T-helper 1 cell treated with Interleukin-12 subunit alpha and Interleukin-12 subunit beta and Interleukin-4 antibody, amounts not matched to agents 30 μg/mL and 1 μg/mL, for 36 hours (primary cell): ENCODE measurements at regions not wholly inside any gene's neighbourhood (a gene's known extent, or its start where the extent isn't known, plus 50 kb on each side); places are given as distances from the start of the nearest gene placed in this dataset.

Experiments used
- H3K27ac Mint-ChIP-seq: one replicate; pipeline ENCODE4 v1.8.0; 2021; ENCODE audit warnings: mild to moderate bottlenecking, mixed read lengths
- H3K27me3 Mint-ChIP-seq: one replicate; pipeline ENCODE4 v1.8.0; 2021; ENCODE audit warnings: low read depth, mixed read lengths
- H3K36me3 Mint-ChIP-seq: one replicate; pipeline ENCODE4 v1.8.0; 2021; ENCODE audit warnings: low read depth, mixed read lengths
- H3K4me1 Mint-ChIP-seq: one replicate; pipeline ENCODE4 v1.8.0; 2021; ENCODE audit warnings: low read depth, mixed read lengths
- H3K4me3 Mint-ChIP-seq: one replicate; pipeline ENCODE4 v1.8.0; 2021; ENCODE audit warnings: mild to moderate bottlenecking, moderate library complexity, mixed read lengths
- H3K9me3 Mint-ChIP-seq: one replicate; pipeline ENCODE4 v1.8.0; 2021; ENCODE audit warnings: mixed read lengths

- no peaks in the 10 kb centered on the region for H3K36me3 Mint-ChIP-seq
- peaks cover 3% of the 10 kb centered on the region for H3K9me3 Mint-ChIP-seq
- no peaks in the 10 kb centered on the region for H3K4me1 Mint-ChIP-seq
- no peak overlapping the region for H3K27ac Mint-ChIP-seq
- H3K27me3 Mint-ChIP-seq = no peaks in the 10 kb centered on the region
- H3K4me3 Mint-ChIP-seq = no peak overlapping the region
These were observed 1034.6 kb upstream of the C9orf72 start for GRCh38 chr9:28607843-28608242.

GRCh38 chr9:28610339-28610738 is 1037.1 kb upstream of the C9orf72 start:
- H3K4me3 Mint-ChIP-seq = no peak overlapping the region
- H3K36me3 Mint-ChIP-seq = no peaks in the 10 kb centered on the region
- H3K27ac Mint-ChIP-seq = no peak overlapping the region
- no peaks in the 10 kb centered on the region for H3K27me3 Mint-ChIP-seq
- H3K9me3 Mint-ChIP-seq = peaks cover 3% of the 10 kb centered on the region
- H3K4me1 Mint-ChIP-seq = no peaks in the 10 kb centered on the region

DNA sequence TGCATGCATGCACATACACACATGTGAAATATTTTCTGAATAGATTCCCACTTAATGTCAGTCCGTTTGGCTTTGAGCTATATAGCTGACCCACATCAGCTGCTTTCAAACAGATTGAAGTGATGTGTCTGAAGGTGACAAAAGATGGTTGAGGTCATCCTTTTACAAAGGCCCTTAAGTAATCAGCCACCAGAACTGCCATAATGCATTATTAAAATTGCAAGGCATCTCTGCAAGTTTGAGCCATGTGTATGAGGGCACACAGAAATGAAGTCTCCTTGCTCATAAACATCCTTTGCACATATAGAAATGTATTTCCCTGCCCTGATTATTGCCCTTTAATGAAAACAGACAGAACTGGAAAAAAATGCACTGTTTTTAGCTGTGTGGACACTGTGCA is 1043.0 kb upstream of the C9orf72 start:
- Mint-ChIP-seq H3K27ac (no peak overlapping the region), H3K9me3 (no peaks in the 10 kb centered on the region), H3K36me3 (no peaks in the 10 kb centered on the region), H3K27me3 (no peaks in the 10 kb centered on the region), H3K4me3 (no peak overlapping the region), H3K4me1 (no peaks in the 10 kb centered on the region)

DNA sequence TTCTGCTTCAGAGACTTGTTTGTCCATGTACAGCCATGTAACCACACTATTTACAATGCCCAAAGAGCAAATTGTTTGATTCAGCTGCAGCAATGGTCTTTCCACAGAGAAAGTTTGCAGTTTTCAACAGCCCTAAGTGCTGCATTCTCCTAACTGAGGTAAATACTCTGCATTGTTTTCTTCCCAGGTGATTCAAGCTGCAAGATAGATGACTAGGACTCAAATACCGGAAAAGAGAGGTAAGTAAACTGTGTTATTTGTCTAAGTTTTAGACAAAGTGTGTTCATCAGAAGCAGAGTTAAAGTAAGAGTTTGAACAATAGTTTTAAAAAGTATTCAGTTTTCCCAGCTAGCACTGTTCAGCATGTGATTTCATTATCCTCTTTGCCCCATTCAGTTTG is 1046.7 kb upstream of the C9orf72 start:
- Mint-ChIP-seq H3K9me3 (peaks cover 13% of the 10 kb centered on the region), H3K27ac (no peak overlapping the region), H3K36me3 (no peaks in the 10 kb centered on the region), H3K4me3 (no peak overlapping the region), H3K4me1 (no peaks in the 10 kb centered on the region), H3K27me3 (no peaks in the 10 kb centered on the region)

DNA sequence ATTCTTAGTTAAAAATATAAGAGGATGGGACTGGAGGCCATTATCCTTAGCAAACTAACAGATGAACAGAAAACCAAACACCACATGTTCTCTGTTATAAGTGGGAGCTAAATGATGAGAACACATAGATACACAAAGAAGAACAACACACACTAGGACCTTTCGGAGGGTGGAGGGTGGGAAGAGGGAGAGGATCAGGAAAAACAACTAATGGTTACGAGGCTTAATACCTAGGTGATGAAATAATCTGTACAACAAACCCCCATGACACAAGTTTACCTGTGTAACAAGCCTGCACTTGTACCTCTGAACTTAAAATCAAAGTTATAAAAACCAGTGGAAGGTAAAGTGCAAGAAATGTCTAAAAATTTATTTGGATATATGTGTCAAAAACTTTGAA is 1047.4 kb upstream of the C9orf72 start:
- no peaks in the 10 kb centered on the region for H3K36me3 Mint-ChIP-seq
- peaks cover 13% of the 10 kb centered on the region for H3K9me3 Mint-ChIP-seq
- no peaks in the 10 kb centered on the region for H3K4me1 Mint-ChIP-seq
- H3K27me3 Mint-ChIP-seq = no peaks in the 10 kb centered on the region
- H3K27ac Mint-ChIP-seq = no peak overlapping the region
- H3K4me3 Mint-ChIP-seq = no peak overlapping the region

- no peak overlapping the region for H3K4me3 Mint-ChIP-seq
- H3K36me3 Mint-ChIP-seq = no peaks in the 10 kb centered on the region
- H3K4me1 Mint-ChIP-seq = no peaks in the 10 kb centered on the region
- H3K27ac Mint-ChIP-seq = no peak overlapping the region
- H3K9me3 Mint-ChIP-seq = peaks cover 13% of the 10 kb centered on the region
- H3K27me3 Mint-ChIP-seq = no peaks in the 10 kb centered on the region
These were observed 1051.5 kb upstream of the C9orf72 start for GRCh38 chr9:28624771-28625170.

DNA sequence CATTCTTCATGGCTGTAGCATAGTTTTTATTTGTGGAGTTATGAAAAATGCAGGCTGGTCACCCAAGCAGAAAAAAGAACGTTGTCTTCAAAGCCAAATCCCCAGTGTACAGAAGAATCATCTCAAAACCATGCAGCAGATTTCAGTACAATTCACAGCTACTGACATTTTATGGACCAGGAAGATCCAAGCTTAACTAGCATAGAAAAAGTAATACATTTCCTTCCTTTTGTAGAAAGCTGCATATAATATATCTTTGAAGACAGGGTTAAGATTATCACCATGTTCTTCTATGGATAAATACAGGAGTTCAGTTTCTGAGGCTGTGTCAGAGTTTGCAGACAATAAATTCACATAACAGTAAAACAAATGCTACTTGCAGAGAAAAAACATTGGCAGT is 1054.8 kb upstream of the C9orf72 start:
- Mint-ChIP-seq H3K4me1 (no peaks in the 10 kb centered on the region), H3K36me3 (no peaks in the 10 kb centered on the region), H3K27me3 (no peaks in the 10 kb centered on the region), H3K9me3 (peaks cover 17% of the 10 kb centered on the region), H3K4me3 (no peak overlapping the region), H3K27ac (no peak overlapping the region)

- no peak overlapping the region for H3K27ac Mint-ChIP-seq
- H3K9me3 Mint-ChIP-seq = peaks cover 7% of the 10 kb centered on the region
- H3K36me3 Mint-ChIP-seq = no peaks in the 10 kb centered on the region
- no peaks in the 10 kb centered on the region for H3K27me3 Mint-ChIP-seq
- H3K4me3 Mint-ChIP-seq = no peak overlapping the region
- H3K4me1 Mint-ChIP-seq = no peaks in the 10 kb centered on the region
These were observed 1075.4 kb upstream of the C9orf72 start for GRCh38 chr9:28648723-28649122.

DNA sequence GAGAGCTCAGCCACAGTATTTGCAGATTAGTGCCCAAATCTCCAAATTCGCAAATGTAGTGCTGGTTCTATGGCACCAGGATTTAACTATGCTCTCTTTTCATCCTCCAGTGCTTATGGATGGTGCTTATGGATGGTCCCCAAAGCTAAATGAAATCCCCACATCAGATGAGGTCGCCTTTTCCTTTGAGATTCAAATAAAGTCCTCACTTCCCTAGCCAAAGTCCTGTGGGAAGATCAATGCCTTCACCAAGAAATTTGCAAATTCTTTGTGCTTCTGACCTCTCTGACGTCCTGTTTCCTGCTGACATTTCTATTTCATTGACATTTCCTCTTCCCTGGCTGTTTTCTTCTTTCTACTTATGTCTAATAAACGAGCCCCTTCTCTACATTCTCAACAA is 1077.0 kb upstream of the C9orf72 start:
- Mint-ChIP-seq H3K4me3 (no peak overlapping the region), H3K9me3 (no peaks in the 10 kb centered on the region), H3K27ac (no peak overlapping the region), H3K36me3 (no peaks in the 10 kb centered on the region), H3K27me3 (no peaks in the 10 kb centered on the region), H3K4me1 (no peaks in the 10 kb centered on the region)

GRCh38 chr9:28651050-28651722 is 1077.9 kb upstream of the C9orf72 start:
- no peaks in the 10 kb centered on the region for H3K4me1 Mint-ChIP-seq
- no peaks in the 10 kb centered on the region for H3K36me3 Mint-ChIP-seq
- H3K4me3 Mint-ChIP-seq = no peak overlapping the region
- no peaks in the 10 kb centered on the region for H3K27me3 Mint-ChIP-seq
- no peaks in the 10 kb centered on the region for H3K9me3 Mint-ChIP-seq
- H3K27ac Mint-ChIP-seq = no peak overlapping the region

DNA sequence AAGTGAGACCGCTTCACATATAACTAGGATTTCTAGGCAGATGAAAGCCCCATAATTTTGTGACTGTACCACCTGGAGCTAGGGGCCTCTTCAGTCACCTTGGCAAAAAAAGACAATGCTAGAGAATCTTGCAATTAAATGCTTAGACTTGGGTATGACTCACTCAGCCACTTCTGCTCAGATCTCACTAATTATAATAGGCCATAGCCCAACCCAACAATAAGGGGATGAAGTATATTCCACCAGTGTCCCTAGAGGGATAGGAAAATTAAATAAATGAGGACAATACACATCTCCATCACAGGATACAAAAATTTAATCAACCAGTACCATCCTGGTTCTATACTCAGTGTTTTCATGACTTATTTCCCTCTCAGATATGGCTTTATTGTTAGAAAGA is 1079.9 kb upstream of the C9orf72 start:
- Mint-ChIP-seq H3K9me3 (no peaks in the 10 kb centered on the region), H3K36me3 (no peaks in the 10 kb centered on the region), H3K27ac (no peak overlapping the region), H3K27me3 (no peaks in the 10 kb centered on the region), H3K4me1 (no peaks in the 10 kb centered on the region), H3K4me3 (no peak overlapping the region)

- Mint-ChIP-seq H3K27me3 (no peaks in the 10 kb centered on the region), H3K36me3 (no peaks in the 10 kb centered on the region), H3K9me3 (no peaks in the 10 kb centered on the region), H3K4me3 (no peak overlapping the region), H3K4me1 (no peaks in the 10 kb centered on the region), H3K27ac (no peak overlapping the region)
These were observed 1083.4 kb upstream of the C9orf72 start for GRCh38 chr9:28656727-28657126.

DNA sequence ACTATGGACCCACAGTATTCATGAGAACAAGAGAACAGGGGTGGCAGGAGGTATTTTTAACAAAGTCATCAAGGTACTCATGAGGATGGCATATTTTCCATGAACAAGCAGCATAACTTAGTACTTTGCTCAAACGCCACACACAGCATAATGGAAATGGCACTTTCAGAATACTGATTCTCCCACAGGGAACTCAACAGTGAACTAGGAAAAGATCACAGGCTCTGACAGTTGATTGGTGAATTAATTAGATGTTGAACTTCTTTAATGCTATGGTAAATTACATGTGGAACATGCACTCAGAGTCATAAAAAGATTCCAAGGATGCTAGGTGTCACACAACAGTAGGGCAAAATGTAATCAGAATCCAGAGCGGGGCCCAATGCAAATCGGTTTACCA is 1088.6 kb upstream of the C9orf72 start:
- Mint-ChIP-seq H3K4me3 (no peak overlapping the region), H3K27me3 (no peaks in the 10 kb centered on the region), H3K9me3 (no peaks in the 10 kb centered on the region)

DNA sequence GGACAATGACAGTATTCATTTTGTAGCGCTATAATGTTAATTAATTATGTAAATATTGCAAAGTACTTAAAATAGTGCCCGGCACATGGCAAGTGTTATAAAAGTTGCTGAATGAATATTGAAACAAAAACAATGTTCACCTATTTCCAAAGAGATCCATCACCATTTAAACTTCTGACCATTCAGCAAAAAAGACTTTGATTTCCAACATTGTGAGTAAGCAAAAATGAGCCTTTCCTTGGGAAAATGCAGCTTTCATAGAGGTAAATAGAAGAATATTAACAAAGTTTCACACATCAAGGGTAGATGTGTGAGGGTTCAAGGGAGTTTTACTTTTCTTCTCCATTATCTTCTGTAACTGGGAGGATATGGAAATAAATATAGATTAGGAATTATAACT is 1089.4 kb upstream of the C9orf72 start:
- Mint-ChIP-seq H3K27ac (no peak overlapping the region), H3K27me3 (no peaks in the 10 kb centered on the region), H3K36me3 (no peaks in the 10 kb centered on the region), H3K4me1 (no peaks in the 10 kb centered on the region), H3K4me3 (no peak overlapping the region), H3K9me3 (no peaks in the 10 kb centered on the region)

More for the DNA sequence above, 1088.6 kb upstream of the C9orf72 start:
- Mint-ChIP-seq H3K27ac (no peak overlapping the region), H3K36me3 (no peaks in the 10 kb centered on the region), H3K4me1 (no peaks in the 10 kb centered on the region)

DNA sequence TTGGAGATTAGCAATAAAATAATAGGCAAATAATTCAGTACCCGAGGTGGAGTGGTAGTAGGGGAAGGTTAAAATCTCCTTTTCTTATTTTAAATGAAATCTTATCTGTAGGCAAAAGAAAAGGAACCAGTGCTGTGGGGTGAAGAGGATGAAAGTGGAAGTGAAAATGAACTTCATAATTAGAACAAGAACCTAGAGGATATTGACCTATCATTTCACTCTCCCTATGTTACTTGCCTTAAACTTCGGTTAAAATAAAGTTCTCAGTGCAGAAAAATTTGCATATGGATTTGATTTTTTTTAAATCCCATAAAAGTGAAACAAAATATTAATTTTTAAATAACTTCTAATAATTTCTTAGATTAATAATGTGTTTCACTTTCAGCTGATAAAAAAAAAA is 1094.9 kb upstream of the C9orf72 start:
- H3K27ac Mint-ChIP-seq = no peak overlapping the region
- no peaks in the 10 kb centered on the region for H3K27me3 Mint-ChIP-seq
- no peak overlapping the region for H3K4me3 Mint-ChIP-seq

DNA sequence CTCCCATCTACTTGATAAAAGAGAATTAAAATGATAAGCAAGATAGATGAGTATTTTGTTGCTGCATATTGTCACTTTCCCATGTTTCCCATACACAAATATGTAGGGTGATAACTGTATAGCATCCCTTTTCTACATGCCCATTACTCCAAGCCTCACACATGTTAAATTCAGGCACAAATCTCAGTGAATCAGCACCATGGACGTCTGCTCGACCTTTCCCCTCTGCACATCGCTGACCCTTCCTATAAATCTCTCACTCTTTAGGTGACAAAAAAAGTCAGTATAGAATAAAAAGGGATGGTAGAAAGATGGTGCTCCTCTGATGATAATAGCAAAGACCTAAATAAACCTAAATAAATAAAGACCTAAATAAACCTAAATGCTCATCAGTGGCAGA is 1097.7 kb upstream of the C9orf72 start:
- Mint-ChIP-seq H3K36me3 (no peaks in the 10 kb centered on the region), H3K4me1 (no peaks in the 10 kb centered on the region), H3K9me3 (no peaks in the 10 kb centered on the region), H3K27ac (no peak overlapping the region), H3K4me3 (no peak overlapping the region), H3K27me3 (no peaks in the 10 kb centered on the region)

More for the DNA sequence above, 1094.9 kb upstream of the C9orf72 start:
- H3K36me3 Mint-ChIP-seq = no peaks in the 10 kb centered on the region
- no peaks in the 10 kb centered on the region for H3K4me1 Mint-ChIP-seq
- H3K9me3 Mint-ChIP-seq = no peaks in the 10 kb centered on the region
